NCI-H1105 treated with DMSO at 0.1 percent for 48 hours (cell line): ENCODE measurements at regions not wholly inside any gene's neighbourhood (a gene's known extent, or its start where the extent isn't known, plus 50 kb on each side); places are given as distances from the start of the nearest gene placed in this dataset.
"Not testable (repeated sequence)": the region's sequence is repeated elsewhere in the genome, so short reads cannot be mapped to it uniquely, and the experiment has no call there.

Source experiments
- DNase-seq: peaks from one replicate; lab custom pipeline; 2025; lab: John Stamatoyannopoulos, UW

GRCh38 chr2:83055376-83056010 lies 1403.6 kb downstream of the SUCLG1 start:
- DNase-seq = no peak

GRCh38 chr2:83054751-83055150 lies 1404.3 kb downstream of the SUCLG1 start:
- DNase-seq = no peak

- no peak for DNase-seq
Measured at GRCh38 chr2:83051538-83052170, 1407.4 kb downstream of the SUCLG1 start.

GRCh38 chr2:83042053-83042452 lies 1417.0 kb downstream of the SUCLG1 start:
- DNase-seq = no peak

GRCh38 chr2:83022631-83023210 lies 1436.4 kb downstream of the SUCLG1 start:
- no peak for DNase-seq

- no peak for DNase-seq
Measured at GRCh38 chr2:83017366-83018090, 1441.6 kb downstream of the SUCLG1 start.

- DNase-seq = no peak
Measured at GRCh38 chr2:83016343-83017110, 1442.6 kb downstream of the SUCLG1 start.

GRCh38 chr2:83015900-83016299 lies 1443.2 kb downstream of the SUCLG1 start:
- no peak for DNase-seq

GRCh38 chr2:83015035-83015715 lies 1443.9 kb downstream of the SUCLG1 start:
- DNase-seq = no peak

GRCh38 chr2:83014462-83014861 lies 1444.6 kb downstream of the SUCLG1 start:
- DNase-seq = no peak

GRCh38 chr2:83006961-83007360 lies 1452.1 kb downstream of the SUCLG1 start:
- no peak for DNase-seq

GRCh38 chr2:83003555-83003954 lies 1455.5 kb downstream of the SUCLG1 start:
- no peak for DNase-seq

GRCh38 chr2:83002706-83003105 lies 1456.4 kb downstream of the SUCLG1 start:
- DNase-seq = no peak

- DNase-seq = no peak
Measured at GRCh38 chr2:82998781-82999180, 1460.3 kb downstream of the SUCLG1 start.

- DNase-seq = no peak
Measured at GRCh38 chr2:82996217-82996616, 1462.9 kb downstream of the SUCLG1 start.

GRCh38 chr2:82994151-82994550 lies 1464.9 kb downstream of the SUCLG1 start:
- DNase-seq = no peak

- no peak for DNase-seq
Measured at GRCh38 chr2:82993609-82994008, 1465.5 kb downstream of the SUCLG1 start.

GRCh38 chr2:82992968-82993367 lies 1466.1 kb downstream of the SUCLG1 start:
- DNase-seq = no peak

GRCh38 chr2:82987706-82988105 lies 1471.4 kb downstream of the SUCLG1 start:
- DNase-seq = not testable (repeated sequence)

GRCh38 chr2:82986899-82987298 lies 1472.2 kb downstream of the SUCLG1 start:
- no peak for DNase-seq

GRCh38 chr2:82985572-82986197 lies 1473.4 kb downstream of the SUCLG1 start:
- no peak for DNase-seq
